ENCODE measurements at regions not wholly inside any gene's neighbourhood (a gene's known extent, or its start where the extent isn't known, plus 50 kb on each side); places are given as distances from the start of the nearest gene placed in this dataset.

- no peak overlapping the region for H3K27ac ChIP-seq
- WGBS, 2 donors = 57 to 65% methylated on average over 1 of the region's 1 CpG
- DNase-seq (no peak), ATAC-seq (ENCODE audit: low FRiP score in 2 of 2) (peak in 1 of 2 donors; percentile 71)
- no peaks in the 10 kb centered on the region for H3K36me3 ChIP-seq
- H3K4me3 ChIP-seq = no peak overlapping the region
- no peaks in the 10 kb centered on the region for H3K9me3 ChIP-seq
- no peaks in the 10 kb centered on the region for H3K4me1 ChIP-seq
- no peaks in the 10 kb centered on the region for H3K27me3 ChIP-seq
- TF ChIP-seq EP300 (IDR thresholded peaks at IDR 0.05) (no peak), CTCF (IDR thresholded peaks at IDR 0.05) (no peak), POLR2A (IDR thresholded peaks at IDR 0.05) (no peak), POLR2AphosphoS5 (IDR thresholded peaks at IDR 0.05) (no peak)
Measured at GRCh38 chr7:49346195-49346899, 422.0 kb downstream of the CDC14C start.

DNA sequence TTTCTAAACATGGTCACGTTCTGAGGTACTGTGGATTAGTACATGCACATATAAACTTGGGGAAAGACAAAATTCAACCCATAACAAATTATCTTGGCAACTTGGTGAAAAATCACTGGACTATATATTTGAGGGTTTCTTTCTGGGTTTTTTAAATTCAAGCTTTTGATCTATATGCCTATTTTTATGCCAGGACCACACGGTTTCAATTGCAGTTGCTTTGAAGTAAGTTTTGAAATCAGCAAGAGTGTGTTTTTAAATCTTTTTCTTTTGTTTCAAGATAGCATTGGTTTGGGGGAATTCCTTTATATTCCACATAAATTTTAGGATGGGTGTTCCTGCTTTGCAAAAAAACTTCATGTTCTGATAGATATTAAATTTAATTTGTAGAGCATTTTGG is 406.4 kb upstream of the VWC2 start:
- H3K4me3 ChIP-seq = no peak overlapping the region
- 67 to 70% methylated on average over 2 of the region's 2 CpGs for WGBS, 2 donors
- H3K27me3 ChIP-seq = no peaks in the 10 kb centered on the region
- no peaks in the 10 kb centered on the region for H3K36me3 ChIP-seq
- no peaks in the 10 kb centered on the region for H3K4me1 ChIP-seq
- ATAC-seq (ENCODE audit: low FRiP score in 2 of 2) (no peak), DNase-seq (no peak)
- TF ChIP-seq EP300 (IDR thresholded peaks at IDR 0.05) = no peak
- no peak overlapping the region for H3K27ac ChIP-seq
- no peaks in the 10 kb centered on the region for H3K9me3 ChIP-seq

- H3K27me3 ChIP-seq = no peaks in the 10 kb centered on the region
- DNase-seq (no peak), ATAC-seq (ENCODE audit: low FRiP score in 2 of 2) (no peak)
- no peak overlapping the region for H3K4me3 ChIP-seq
- H3K9me3 ChIP-seq = no peaks in the 10 kb centered on the region
- TF ChIP-seq CTCF (IDR thresholded peaks at IDR 0.05) (no peak), POLR2AphosphoS5 (IDR thresholded peaks at IDR 0.05) (no peak), POLR2A (IDR thresholded peaks at IDR 0.05) (no peak), EP300 (IDR thresholded peaks at IDR 0.05) (no peak)
- no peak overlapping the region for H3K27ac ChIP-seq
- 66 to 67% methylated on average over 1 of the region's 1 CpG for WGBS, 2 donors
- H3K36me3 ChIP-seq = no peaks in the 10 kb centered on the region
- H3K4me1 ChIP-seq = no peaks in the 10 kb centered on the region
Measured at GRCh38 chr7:49371771-49372170, 401.7 kb upstream of the VWC2 start.

DNA sequence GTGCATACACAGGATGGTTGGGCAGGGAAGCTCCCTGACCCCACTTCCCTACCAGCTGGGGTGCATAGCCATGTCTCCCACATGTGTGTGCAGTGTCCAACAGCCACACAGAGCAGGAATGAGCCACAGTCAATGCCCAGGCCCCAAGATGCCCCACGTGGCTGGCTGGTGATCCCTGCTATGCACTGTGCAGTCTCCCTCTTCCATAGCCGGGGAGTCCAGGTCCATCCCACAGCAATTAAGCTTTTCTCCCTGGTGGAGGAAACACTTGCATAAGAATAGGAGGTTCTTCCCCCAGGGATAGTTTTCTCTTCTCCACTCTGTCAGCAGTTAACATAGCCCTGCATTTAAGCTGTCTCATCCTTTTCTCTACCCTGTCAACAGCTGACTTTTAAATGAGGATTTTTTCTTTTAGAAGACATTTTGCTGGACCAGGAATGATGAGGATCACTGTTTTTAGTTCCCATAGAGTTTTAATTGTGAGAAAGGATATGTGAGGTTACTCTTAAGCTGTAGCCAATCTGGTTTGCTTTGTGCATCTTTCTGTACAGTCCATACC is 396.5 kb upstream of the VWC2 start:
- DNase-seq = peak in 1 of 2 donors; percentile 6
- Histone ChIP-seq H3K36me3 (no peaks in the 10 kb centered on the region), H3K4me3 (no peak overlapping the region), H3K4me1 (no peaks in the 10 kb centered on the region), H3K27me3 (no peaks in the 10 kb centered on the region), H3K27ac (no peak overlapping the region), H3K9me3 (peaks cover 0 to 13% (median 3%) of the 10 kb centered on the region in 4 donors)
- 82 to 100% methylated on average over 1 to 2 of the region's 2 CpGs for WGBS, 2 donors
- TF ChIP-seq POLR2AphosphoS5 (IDR thresholded peaks at IDR 0.05) (no peak), EP300 (IDR thresholded peaks at IDR 0.05) (no peak), POLR2A (IDR thresholded peaks at IDR 0.05) (no peak), CTCF (IDR thresholded peaks at IDR 0.05) (no peak)
- peak in 1 of 2 donors; percentile 43 for ATAC-seq (ENCODE audit: low FRiP score in 2 of 2)

DNA sequence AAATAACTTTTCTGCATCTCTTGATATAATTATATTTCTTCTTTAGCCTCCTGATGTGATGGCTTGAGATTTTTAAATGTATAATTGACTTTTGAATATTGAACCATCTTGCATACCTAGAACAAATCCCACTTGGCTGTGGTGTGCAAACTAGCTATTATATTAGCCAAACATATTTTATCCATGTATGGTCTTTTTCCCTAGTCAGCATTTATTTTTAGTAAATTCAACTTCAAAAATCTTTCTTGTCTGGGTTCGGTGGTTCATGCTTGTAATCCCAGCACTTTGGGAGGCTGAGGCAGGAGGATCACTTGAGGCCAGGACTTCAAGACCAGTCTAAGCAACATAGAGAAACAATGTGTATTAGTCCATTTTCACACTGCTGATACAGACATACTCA is 386.6 kb upstream of the VWC2 start:
- no peak for ATAC-seq (ENCODE audit: low FRiP score in 2 of 2)
- no peak for TF ChIP-seq CTCF (IDR thresholded peaks at IDR 0.05)
- TF ChIP-seq POLR2A (IDR thresholded peaks at IDR 0.05) = no peak
- TF ChIP-seq EP300 (IDR thresholded peaks at IDR 0.05) = no peak
- TF ChIP-seq POLR2AphosphoS5 (IDR thresholded peaks at IDR 0.05) = no peak
- Histone ChIP-seq H3K27me3 (no peaks in the 10 kb centered on the region), H3K4me3 (no peak overlapping the region), H3K27ac (no peak overlapping the region), H3K4me1 (no peaks in the 10 kb centered on the region), H3K9me3 (peaks cover 0 to 3% (median 0%) of the 10 kb centered on the region in 4 donors), H3K36me3 (no peaks in the 10 kb centered on the region)
- no peak for DNase-seq
- 93 to 96% methylated on average over 1 of the region's 1 CpG for WGBS, 2 donors

Data from upper lobe of left lung (tissue), 6 donors.